Esophagus muscularis mucosa (tissue), 3 donors: ENCODE measurements at regions not wholly inside any gene's neighbourhood (a gene's known extent, or its start where the extent isn't known, plus 50 kb on each side); places are given as distances from the start of the nearest gene placed in this dataset.

ENCODE experiments used
- POLR2A ChIP-seq: fragments of 450-650 bp; IDR thresholded peaks from one replicate; pipeline ENCODE4 v1.6.1; 2017; ENCODE audit warnings: antibody characterized with exemption, moderate library complexity, mild to moderate bottlenecking, low read depth
- POLR2AphosphoS5 ChIP-seq, 2 donors: sonication (generic); formaldehyde crosslinking; IDR thresholded peaks; one replicate each; pipeline ENCODE4 v1.6.1; 2017; ENCODE audit warnings: antibody characterized with exemption in 2 of 2
- TF ChIP-seq, protein P1 (sequence below), 3 experiments: fragments of 200-600 bp in 2 of 3; fragments of 450-650 bp in 1 of 3; sonication (generic) in 2 of 3; IDR thresholded peaks; one replicate each; pipeline ENCODE4 v1.5.1; 2017 to 2019; ENCODE audit warnings: antibody characterized with exemption in 3 of 3, mild to moderate bottlenecking in 2 of 3, moderate library complexity in 1 of 3

DNA sequence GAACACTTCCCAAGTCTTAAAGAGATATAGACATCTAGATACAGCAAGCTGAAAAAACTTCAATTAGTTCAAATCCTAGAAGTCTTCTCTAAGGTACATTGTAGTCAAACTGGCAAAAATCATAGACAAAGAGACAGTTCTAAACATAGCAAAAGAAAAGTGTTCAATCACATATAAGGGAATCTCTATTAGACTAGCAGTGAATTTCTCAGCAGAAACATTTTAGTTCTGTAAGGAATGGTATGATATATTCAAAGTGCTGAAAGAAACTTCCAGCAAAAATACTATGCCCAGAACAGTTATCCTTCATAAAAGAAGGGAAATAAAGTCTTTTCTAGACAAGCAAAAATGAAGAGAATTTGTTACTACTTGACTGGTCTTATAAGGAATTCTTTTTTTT lies 186.3 kb upstream of the SYNCRIP start:
- TF ChIP-seq POLR2A, result no peak
- TF ChIP-seq, protein P1, sequence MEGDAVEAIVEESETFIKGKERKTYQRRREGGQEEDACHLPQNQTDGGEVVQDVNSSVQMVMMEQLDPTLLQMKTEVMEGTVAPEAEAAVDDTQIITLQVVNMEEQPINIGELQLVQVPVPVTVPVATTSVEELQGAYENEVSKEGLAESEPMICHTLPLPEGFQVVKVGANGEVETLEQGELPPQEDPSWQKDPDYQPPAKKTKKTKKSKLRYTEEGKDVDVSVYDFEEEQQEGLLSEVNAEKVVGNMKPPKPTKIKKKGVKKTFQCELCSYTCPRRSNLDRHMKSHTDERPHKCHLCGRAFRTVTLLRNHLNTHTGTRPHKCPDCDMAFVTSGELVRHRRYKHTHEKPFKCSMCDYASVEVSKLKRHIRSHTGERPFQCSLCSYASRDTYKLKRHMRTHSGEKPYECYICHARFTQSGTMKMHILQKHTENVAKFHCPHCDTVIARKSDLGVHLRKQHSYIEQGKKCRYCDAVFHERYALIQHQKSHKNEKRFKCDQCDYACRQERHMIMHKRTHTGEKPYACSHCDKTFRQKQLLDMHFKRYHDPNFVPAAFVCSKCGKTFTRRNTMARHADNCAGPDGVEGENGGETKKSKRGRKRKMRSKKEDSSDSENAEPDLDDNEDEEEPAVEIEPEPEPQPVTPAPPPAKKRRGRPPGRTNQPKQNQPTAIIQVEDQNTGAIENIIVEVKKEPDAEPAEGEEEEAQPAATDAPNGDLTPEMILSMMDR (IDR thresholded peaks at IDR 0.05), result no peak
- TF ChIP-seq POLR2AphosphoS5 (IDR thresholded peaks at IDR 0.05), result no peak
